Mucosa of stomach (tissue), 1 donor: ENCODE measurements at regions not wholly inside any gene's neighbourhood (a gene's known extent, or its start where the extent isn't known, plus 50 kb on each side); places are given as distances from the start of the nearest gene placed in this dataset.

ENCODE experiments used
- H3K27me3 ChIP-seq: one replicate; pipeline ENCODE4 v1.7.0; 2013; ENCODE audit warnings: mild to moderate bottlenecking, low read length; ENCODE audit not compliant: control insufficient read depth, insufficient read depth
- H3K36me3 ChIP-seq: one replicate; pipeline ENCODE4 v1.7.0; 2013; ENCODE audit warnings: low read length; ENCODE audit not compliant: control insufficient read depth, insufficient read depth
- H3K4me1 ChIP-seq: one replicate; pipeline ENCODE4 v1.7.0; 2013; ENCODE audit warnings: mild to moderate bottlenecking, low read length; ENCODE audit not compliant: control insufficient read depth, insufficient read depth
- H3K4me3 ChIP-seq: one replicate; pipeline ENCODE4 v1.7.0; 2013; ENCODE audit warnings: low read length
- H3K9ac ChIP-seq: one replicate; pipeline ENCODE4 v1.7.0; 2013; ENCODE audit warnings: mild to moderate bottlenecking, low read length, moderate library complexity
- H3K9me3 ChIP-seq: one replicate; pipeline ENCODE4 v1.7.0; 2013; ENCODE audit warnings: mild to moderate bottlenecking, low read length, moderate library complexity; ENCODE audit not compliant: control insufficient read depth
- donor health status: Pancreatic carcinoma.

GRCh38 chr4:22091906-22092305 lies 143.3 kb upstream of the KCNIP4 start:
- Histone ChIP-seq H3K4me1 (no peaks in the 10 kb centered on the region), H3K9me3 (no peaks in the 10 kb centered on the region), H3K4me3 (no peak overlapping the region), H3K27me3 (no peaks in the 10 kb centered on the region), H3K9ac (no peak overlapping the region), H3K36me3 (no peaks in the 10 kb centered on the region)

DNA sequence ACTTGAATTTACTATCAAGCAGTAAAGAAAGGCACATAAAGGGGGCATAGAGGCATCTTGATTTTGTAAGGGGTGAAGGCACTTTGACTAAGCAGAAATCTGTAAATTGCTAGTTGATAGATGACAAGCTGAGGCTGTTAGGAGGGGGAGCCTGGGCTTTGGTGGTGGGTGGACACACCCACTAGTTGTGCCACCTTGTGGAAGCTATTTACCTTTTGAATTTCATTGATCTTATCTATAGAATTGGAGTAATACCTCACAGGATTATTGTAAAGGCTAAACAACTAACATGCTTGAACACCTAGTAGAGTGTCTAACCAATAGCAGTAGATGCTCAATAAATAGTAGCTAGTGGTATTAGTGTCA lies 142.8 kb upstream of the KCNIP4 start:
- Histone ChIP-seq H3K4me3 (no peak overlapping the region), H3K36me3 (no peaks in the 10 kb centered on the region), H3K9ac (no peak overlapping the region), H3K9me3 (no peaks in the 10 kb centered on the region), H3K4me1 (no peaks in the 10 kb centered on the region), H3K27me3 (no peaks in the 10 kb centered on the region)

DNA sequence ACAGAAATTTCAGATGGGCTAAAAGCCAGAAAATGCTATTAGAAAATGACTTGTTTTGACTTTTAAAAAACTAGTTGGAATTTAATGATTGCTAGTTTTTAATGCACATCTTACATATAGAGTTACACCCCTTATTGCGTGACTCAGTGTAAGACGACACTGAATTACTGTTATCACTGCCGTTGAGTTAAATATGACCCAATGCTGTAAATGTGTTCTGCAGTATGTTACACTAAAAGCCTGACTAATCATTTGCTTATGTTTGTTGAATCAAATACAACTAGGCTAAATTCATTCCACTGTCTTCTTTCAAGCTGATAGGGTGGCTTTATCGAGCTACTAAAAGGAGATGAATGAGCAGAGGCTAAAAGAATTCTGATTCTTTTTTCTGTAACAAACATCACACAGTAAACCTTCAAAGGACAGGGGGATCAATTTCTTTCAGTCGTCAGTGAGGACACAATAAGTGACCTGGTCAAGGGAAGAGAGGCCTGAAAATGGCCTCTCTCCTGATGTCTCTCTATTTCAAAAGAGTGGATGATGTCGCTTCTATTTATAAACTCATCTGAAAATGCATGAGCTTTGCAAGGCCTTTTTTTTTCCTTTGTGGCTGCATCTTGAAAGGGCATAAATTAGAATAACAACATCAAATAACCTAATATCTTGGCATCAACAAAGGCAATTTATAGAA lies 142.2 kb upstream of the KCNIP4 start:
- Histone ChIP-seq H3K9ac (no peak overlapping the region), H3K9me3 (no peaks in the 10 kb centered on the region), H3K36me3 (no peaks in the 10 kb centered on the region), H3K4me1 (no peaks in the 10 kb centered on the region), H3K27me3 (no peaks in the 10 kb centered on the region), H3K4me3 (no peak overlapping the region)

- Histone ChIP-seq H3K4me3 (no peak overlapping the region), H3K9me3 (no peaks in the 10 kb centered on the region), H3K27me3 (no peaks in the 10 kb centered on the region), H3K36me3 (no peaks in the 10 kb centered on the region), H3K4me1 (no peaks in the 10 kb centered on the region), H3K9ac (no peak overlapping the region)
Measured at GRCh38 chr4:22077571-22077970, 129.0 kb upstream of the KCNIP4 start.

DNA sequence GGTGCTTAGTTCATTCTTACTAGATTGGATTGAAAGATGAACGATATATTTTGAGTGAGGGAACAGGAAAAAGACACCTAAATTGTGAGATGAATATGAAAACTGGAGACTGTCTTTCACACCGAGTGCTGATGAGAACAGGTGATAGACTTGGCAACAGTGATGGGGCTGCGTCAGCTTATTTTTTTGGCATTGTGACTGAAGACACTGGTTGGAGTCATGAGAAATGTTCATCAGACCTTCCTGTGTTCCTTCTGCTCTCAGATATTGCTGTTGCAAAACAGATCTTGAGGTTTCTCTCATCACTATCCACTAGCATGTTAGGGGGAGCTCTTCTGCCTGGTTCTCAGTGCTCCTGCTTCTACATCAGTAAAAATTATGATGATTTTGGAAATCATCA lies 124.2 kb upstream of the KCNIP4 start:
- H3K36me3 ChIP-seq, result no peaks in the 10 kb centered on the region
- no peaks in the 10 kb centered on the region for H3K4me1 ChIP-seq
- H3K9me3 ChIP-seq, result no peaks in the 10 kb centered on the region
- H3K9ac ChIP-seq, result no peak overlapping the region
- no peak overlapping the region for H3K4me3 ChIP-seq
- no peaks in the 10 kb centered on the region for H3K27me3 ChIP-seq

DNA sequence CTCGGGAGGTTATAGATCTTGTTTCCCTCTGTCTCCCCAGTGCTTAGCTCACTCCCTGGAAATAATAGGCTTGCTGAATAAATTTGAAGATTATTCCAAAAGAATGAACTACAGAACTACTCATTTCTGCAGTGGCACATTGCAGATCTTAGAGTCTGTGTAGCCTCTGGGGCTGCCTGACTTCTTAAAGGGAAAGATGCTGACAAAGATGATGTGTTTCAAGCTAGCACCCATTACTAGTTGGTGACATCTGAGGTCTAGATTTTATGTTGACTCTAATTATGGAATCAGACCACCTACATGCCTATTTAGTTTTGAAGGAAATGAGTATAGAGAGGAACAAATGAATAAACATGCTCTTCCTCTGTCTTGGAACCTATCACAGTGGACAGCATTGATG lies 123.7 kb upstream of the KCNIP4 start:
- no peaks in the 10 kb centered on the region for H3K36me3 ChIP-seq
- no peak overlapping the region for H3K4me3 ChIP-seq
- no peaks in the 10 kb centered on the region for H3K27me3 ChIP-seq
- no peaks in the 10 kb centered on the region for H3K4me1 ChIP-seq
- H3K9ac ChIP-seq, result no peak overlapping the region
- H3K9me3 ChIP-seq, result no peaks in the 10 kb centered on the region

GRCh38 chr4:22071749-22072148 lies 123.2 kb upstream of the KCNIP4 start:
- Histone ChIP-seq H3K9me3 (no peaks in the 10 kb centered on the region), H3K36me3 (no peaks in the 10 kb centered on the region), H3K4me3 (no peak overlapping the region), H3K4me1 (no peaks in the 10 kb centered on the region), H3K27me3 (no peaks in the 10 kb centered on the region), H3K9ac (no peak overlapping the region)

- no peak overlapping the region for H3K4me3 ChIP-seq
- no peaks in the 10 kb centered on the region for H3K4me1 ChIP-seq
- H3K27me3 ChIP-seq, result no peaks in the 10 kb centered on the region
- no peak overlapping the region for H3K9ac ChIP-seq
- no peaks in the 10 kb centered on the region for H3K9me3 ChIP-seq
- H3K36me3 ChIP-seq, result no peaks in the 10 kb centered on the region
Measured at GRCh38 chr4:22070256-22070655, 121.7 kb upstream of the KCNIP4 start.

- H3K4me1 ChIP-seq, result no peaks in the 10 kb centered on the region
- no peak overlapping the region for H3K9ac ChIP-seq
- no peaks in the 10 kb centered on the region for H3K27me3 ChIP-seq
- H3K36me3 ChIP-seq, result no peaks in the 10 kb centered on the region
- H3K4me3 ChIP-seq, result no peak overlapping the region
- H3K9me3 ChIP-seq, result no peaks in the 10 kb centered on the region
Measured at GRCh38 chr4:22063613-22064012, 115.0 kb upstream of the KCNIP4 start.

DNA sequence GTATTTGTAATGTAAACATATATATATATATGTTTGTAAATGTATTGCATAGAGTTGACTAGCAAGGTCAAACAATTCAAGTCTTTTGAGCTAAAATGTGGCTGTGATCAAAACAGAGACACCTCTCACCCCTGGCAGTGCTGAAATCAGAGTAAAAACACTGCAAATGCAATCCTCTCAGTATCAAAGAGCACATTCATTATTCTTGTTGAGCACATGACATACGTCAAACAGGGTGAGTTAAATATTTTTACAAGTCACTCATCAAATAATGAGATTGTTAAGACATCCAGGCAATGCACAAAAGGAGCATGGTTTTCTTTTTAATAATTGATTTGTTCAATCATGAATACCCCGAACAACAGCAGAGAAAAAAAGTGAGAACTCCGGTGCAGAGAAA lies 114.1 kb upstream of the KCNIP4 start:
- Histone ChIP-seq H3K27me3 (no peaks in the 10 kb centered on the region), H3K36me3 (no peaks in the 10 kb centered on the region), H3K9ac (no peak overlapping the region), H3K9me3 (no peaks in the 10 kb centered on the region), H3K4me3 (no peak overlapping the region), H3K4me1 (no peaks in the 10 kb centered on the region)

GRCh38 chr4:22055954-22056353 lies 107.4 kb upstream of the KCNIP4 start:
- no peak overlapping the region for H3K4me3 ChIP-seq
- H3K27me3 ChIP-seq, result no peaks in the 10 kb centered on the region
- no peaks in the 10 kb centered on the region for H3K4me1 ChIP-seq
- H3K9me3 ChIP-seq, result no peaks in the 10 kb centered on the region
- H3K9ac ChIP-seq, result no peak overlapping the region
- H3K36me3 ChIP-seq, result no peaks in the 10 kb centered on the region

DNA sequence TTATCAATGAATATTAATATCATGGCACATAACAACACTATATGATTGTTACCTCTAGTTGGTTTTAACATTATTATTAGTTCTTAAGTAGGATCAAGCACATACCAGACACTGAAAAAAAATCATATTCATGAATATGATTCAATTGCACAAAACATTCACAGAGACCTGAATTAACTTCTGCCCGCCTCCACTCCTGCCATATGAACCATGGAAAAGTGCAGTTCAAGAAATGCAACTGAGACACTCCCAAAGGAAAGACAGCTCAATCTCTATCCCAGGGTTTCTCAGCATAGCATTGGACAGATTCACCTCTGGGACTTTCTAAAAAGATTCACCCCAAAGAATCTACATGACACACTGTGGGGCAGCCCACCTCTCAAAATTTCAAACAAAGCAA lies 103.5 kb upstream of the KCNIP4 start:
- H3K4me3 ChIP-seq, result no peak overlapping the region
- no peaks in the 10 kb centered on the region for H3K27me3 ChIP-seq
- no peaks in the 10 kb centered on the region for H3K9me3 ChIP-seq
- no peak overlapping the region for H3K9ac ChIP-seq
- H3K36me3 ChIP-seq, result no peaks in the 10 kb centered on the region
- no peaks in the 10 kb centered on the region for H3K4me1 ChIP-seq

- H3K27me3 ChIP-seq, result no peaks in the 10 kb centered on the region
- no peaks in the 10 kb centered on the region for H3K9me3 ChIP-seq
- H3K36me3 ChIP-seq, result no peaks in the 10 kb centered on the region
- no peaks in the 10 kb centered on the region for H3K4me1 ChIP-seq
- no peak overlapping the region for H3K4me3 ChIP-seq
- H3K9ac ChIP-seq, result no peak overlapping the region
Measured at GRCh38 chr4:22048323-22048722, 99.8 kb upstream of the KCNIP4 start.
